Astrocyte of the spinal cord (primary cell): ENCODE measurements at regions not wholly inside any gene's neighbourhood (a gene's known extent, or its start where the extent isn't known, plus 50 kb on each side); places are given as distances from the start of the nearest gene placed in this dataset.
A peak's percentile ranks its signal among the peaks of the same experiment; 100 is the strongest.

ENCODE experiments used
- DNase-seq: peaks from one replicate; pipeline ENCODE4 v3.0.0; 2011; ENCODE audit warnings: low read depth, low spot score
- H3K4me3 ChIP-seq: 2 replicates; pipeline ENCODE4 v1.5.1; 2011; ENCODE audit warnings: low read depth, mild to moderate bottlenecking, low read length, moderate library complexity
- CTCF ChIP-seq: IDR thresholded peaks from 2 replicates; pipeline ENCODE4 v1.5.1; 2012; ENCODE audit warnings: low read depth, mild to moderate bottlenecking, low read length, inconsistent platforms
- in situ Hi-C: cut with HindIII; loops from 2 replicates; pipeline ENCODE4 v1.10.0; 2017; ENCODE audit warnings: low sequenced_read_pairs

- TF ChIP-seq CTCF, result no peak
- H3K4me3 ChIP-seq, result no peak overlapping the region
- no peak for DNase-seq
- in situ Hi-C loops, result no loop called here
Observed at GRCh38 chr13:85527316-85527715, 271.9 kb downstream of the SLITRK6 start.

- H3K4me3 ChIP-seq, result no peak overlapping the region
- no peak for TF ChIP-seq CTCF
- in situ Hi-C loops, result no loop called here
- no peak for DNase-seq
Observed at GRCh38 chr13:85525411-85525810, 273.8 kb downstream of the SLITRK6 start.

- in situ Hi-C loops, result no loop called here
- TF ChIP-seq CTCF, result no peak
- H3K4me3 ChIP-seq, result no peak overlapping the region
- DNase-seq, result no peak
Observed at GRCh38 chr13:85521657-85522056, 277.6 kb downstream of the SLITRK6 start.

GRCh38 chr13:85520445-85520844 is 278.8 kb downstream of the SLITRK6 start:
- in situ Hi-C loops, result no loop called here
- DNase-seq, result no peak
- no peak for TF ChIP-seq CTCF
- H3K4me3 ChIP-seq, result no peak overlapping the region

- no peak overlapping the region for H3K4me3 ChIP-seq
- TF ChIP-seq CTCF, result no peak
- DNase-seq, result no peak
- in situ Hi-C loops, result no loop called here
Observed at GRCh38 chr13:85519363-85519762, 279.9 kb downstream of the SLITRK6 start.

- H3K4me3 ChIP-seq, result no peak overlapping the region
- in situ Hi-C loops, result no loop called here
- no peak for DNase-seq
- no peak for TF ChIP-seq CTCF
Observed at GRCh38 chr13:85512421-85512820, 286.8 kb downstream of the SLITRK6 start.

GRCh38 chr13:85509512-85509911 is 289.7 kb downstream of the SLITRK6 start:
- TF ChIP-seq CTCF, result no peak
- in situ Hi-C loops, result no loop called here
- H3K4me3 ChIP-seq, result no peak overlapping the region
- peak; percentile 36 for DNase-seq
